ENCODE measurements at regions not wholly inside any gene's neighbourhood (a gene's known extent, or its start where the extent isn't known, plus 50 kb on each side); places are given as distances from the start of the nearest gene placed in this dataset.
"Not testable (repeated sequence)": the region's sequence is repeated elsewhere in the genome, so short reads cannot be mapped to it uniquely, and the experiment has no call there.

DNA sequence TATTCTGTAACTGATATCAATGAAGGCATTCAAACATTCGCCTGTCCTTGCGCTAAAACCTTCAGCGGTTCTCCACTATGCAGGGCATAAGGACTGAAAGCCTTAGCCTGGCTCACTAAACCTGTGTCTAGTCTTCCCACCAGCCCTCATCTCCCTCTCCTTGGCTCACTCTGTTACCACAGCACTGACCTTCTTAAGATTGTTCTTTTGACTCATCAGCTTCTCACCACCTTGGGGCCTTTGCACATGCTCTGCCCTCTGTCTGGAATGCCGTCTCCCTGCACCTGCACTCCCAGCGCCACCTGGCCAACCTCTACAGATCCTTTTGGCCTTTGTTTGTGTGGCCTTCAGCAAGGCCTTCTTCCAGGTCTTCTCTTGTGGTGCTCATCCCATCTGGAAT, 131.8 kb upstream of the IER5L start:
- H3K4me1 Mint-ChIP-seq (ENCODE audit: low read depth), result peaks cover 6% of the 10 kb centered on the region
- H3K4me3 Mint-ChIP-seq (ENCODE audit: low read depth), result no peak overlapping the region
- no peaks in the 10 kb centered on the region for H3K27me3 Mint-ChIP-seq (ENCODE audit: low read depth)
- no peak for DNase-seq (ENCODE audit: low spot score)
- intact Hi-C loops (cut with micrococcal nuclease), result no loop called here
- H3K27ac Mint-ChIP-seq, result no peak overlapping the region
- H3K36me3 Mint-ChIP-seq (ENCODE audit: low read depth), result no peaks in the 10 kb centered on the region
- H3K9me3 Mint-ChIP-seq, result no peaks in the 10 kb centered on the region

DNA sequence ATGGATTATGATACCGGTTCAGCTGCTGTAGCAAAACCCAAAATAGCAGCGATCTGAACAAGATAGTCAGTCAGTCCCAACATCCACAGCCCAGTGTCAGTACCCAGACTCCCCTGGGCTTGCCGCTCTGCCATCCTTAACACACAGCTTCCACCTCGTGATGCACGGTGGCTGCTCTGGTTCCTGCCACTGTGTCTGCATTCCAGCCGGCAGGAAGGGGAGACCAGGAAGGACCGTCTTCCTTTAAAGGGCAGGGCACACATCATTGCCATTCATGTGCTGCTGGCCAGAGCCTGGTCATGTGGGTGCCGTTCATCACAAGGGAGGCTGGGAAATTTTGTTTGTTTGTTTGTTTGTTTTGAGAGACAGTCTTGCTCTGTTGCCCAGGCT, 131.0 kb upstream of the IER5L start:
- peaks cover 6% of the 10 kb centered on the region for H3K4me1 Mint-ChIP-seq (ENCODE audit: low read depth)
- H3K27me3 Mint-ChIP-seq (ENCODE audit: low read depth), result no peaks in the 10 kb centered on the region
- H3K36me3 Mint-ChIP-seq (ENCODE audit: low read depth), result no peaks in the 10 kb centered on the region
- no peak for DNase-seq (ENCODE audit: low spot score)
- H3K4me3 Mint-ChIP-seq (ENCODE audit: low read depth), result no peak overlapping the region
- H3K27ac Mint-ChIP-seq, result no peak overlapping the region
- H3K9me3 Mint-ChIP-seq, result no peaks in the 10 kb centered on the region
- intact Hi-C loops (cut with micrococcal nuclease), result no loop called here

DNA sequence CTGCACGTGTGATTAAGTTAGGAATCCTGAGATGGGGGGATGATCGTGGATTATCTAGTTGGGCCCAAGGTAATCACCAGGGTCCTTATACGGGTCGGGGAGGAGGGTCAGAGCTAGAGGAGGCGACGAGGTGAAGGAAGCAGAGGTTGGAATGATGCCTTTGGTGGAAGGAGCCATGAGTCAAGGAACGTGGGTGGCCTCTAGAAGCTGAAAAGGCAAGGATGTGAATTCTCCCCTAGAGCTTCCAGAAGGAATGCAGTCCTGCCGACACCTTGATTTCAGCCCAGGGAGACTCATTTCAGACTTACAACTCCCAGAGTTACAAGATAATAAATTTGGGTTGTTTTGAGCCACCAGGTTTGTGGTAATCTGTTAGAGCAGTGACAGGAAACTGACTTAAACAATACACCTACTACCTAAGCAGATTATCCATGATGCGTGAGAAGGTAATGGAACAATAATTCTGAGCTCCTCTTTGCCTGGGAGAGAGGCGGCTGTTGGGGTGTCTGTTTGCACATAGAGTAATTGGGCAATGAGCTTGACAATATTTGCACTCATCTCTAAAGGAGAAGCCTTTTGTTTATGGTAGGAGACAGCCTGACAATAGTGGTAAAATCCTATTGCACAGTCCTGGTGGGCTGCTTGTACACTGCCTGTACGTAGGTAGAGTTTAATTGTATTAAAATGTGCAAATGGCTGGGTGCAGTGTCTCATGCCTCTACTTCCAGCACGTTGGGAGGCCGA, 129.3 kb upstream of the IER5L start:
- peaks cover 8% of the 10 kb centered on the region for H3K9me3 Mint-ChIP-seq
- no peak for DNase-seq (ENCODE audit: low spot score)
- no peak overlapping the region for H3K4me3 Mint-ChIP-seq (ENCODE audit: low read depth)
- no peak overlapping the region for H3K27ac Mint-ChIP-seq
- intact Hi-C loops (cut with micrococcal nuclease), result no loop called here
- H3K36me3 Mint-ChIP-seq (ENCODE audit: low read depth), result no peaks in the 10 kb centered on the region
- peaks cover 6% of the 10 kb centered on the region for H3K4me1 Mint-ChIP-seq (ENCODE audit: low read depth)
- no peaks in the 10 kb centered on the region for H3K27me3 Mint-ChIP-seq (ENCODE audit: low read depth)

DNA sequence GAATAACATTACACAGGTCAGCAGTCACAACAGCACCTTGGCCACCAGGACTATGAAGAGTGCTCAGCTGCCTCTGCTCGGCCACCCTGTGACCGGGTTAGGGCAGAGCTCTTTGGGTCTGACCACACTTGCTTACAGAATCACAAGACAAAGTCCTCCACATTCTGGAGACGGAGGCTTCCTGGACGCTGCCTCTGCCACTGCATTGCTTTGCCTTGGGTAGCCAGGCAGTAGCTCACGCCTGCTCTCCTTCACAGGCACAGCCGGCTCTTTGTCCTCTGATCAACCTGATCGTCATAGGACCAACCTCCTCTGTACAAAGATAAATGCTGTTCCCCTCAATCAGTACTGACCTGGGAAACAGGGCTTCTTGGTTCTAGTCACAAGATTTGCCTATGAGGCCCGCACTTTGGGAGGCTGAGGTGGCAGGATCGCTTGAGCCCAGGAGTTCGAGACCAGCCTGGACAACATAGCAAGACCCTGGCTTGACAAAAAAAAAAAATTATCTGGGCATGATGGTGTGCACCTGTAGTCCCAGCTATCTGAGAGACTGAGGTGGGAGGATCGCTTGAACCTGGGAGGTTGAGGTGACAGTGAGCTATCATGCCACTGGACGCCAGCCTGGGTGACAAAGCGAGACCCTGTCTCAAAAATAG, 128.4 kb upstream of the IER5L start:
- Mint-ChIP-seq H3K27me3 (ENCODE audit: low read depth) (no peaks in the 10 kb centered on the region), H3K27ac (no peak overlapping the region), H3K36me3 (ENCODE audit: low read depth) (no peaks in the 10 kb centered on the region), H3K9me3 (peaks cover 14% of the 10 kb centered on the region), H3K4me1 (ENCODE audit: low read depth) (peaks cover 6% of the 10 kb centered on the region), H3K4me3 (ENCODE audit: low read depth) (no peak overlapping the region)
- intact Hi-C loops (cut with micrococcal nuclease), result no loop called here
- DNase-seq (ENCODE audit: low spot score), result no peak

DNA sequence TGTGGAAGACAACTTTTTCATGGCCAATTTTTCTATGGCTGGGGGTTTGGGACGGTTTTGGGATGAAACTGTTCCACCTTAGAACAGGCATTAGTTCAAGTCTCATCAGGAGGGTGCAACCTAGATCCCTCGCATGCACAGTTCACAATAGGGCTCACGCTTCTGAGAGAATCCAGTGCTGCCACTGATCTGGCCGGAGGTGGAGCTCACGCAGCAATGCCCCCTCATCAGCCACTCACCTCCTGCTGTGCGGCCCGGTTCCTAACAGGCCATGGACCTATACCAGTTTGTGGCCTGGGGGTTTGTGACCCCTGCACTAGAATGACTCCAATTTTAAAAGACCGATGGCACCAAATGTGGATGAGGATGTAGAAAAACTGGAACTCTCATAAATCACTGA, 127.2 kb upstream of the IER5L start:
- intact Hi-C loops (cut with micrococcal nuclease), result no loop called here
- no peak for DNase-seq (ENCODE audit: low spot score)
- Mint-ChIP-seq H3K4me1 (ENCODE audit: low read depth) (peaks cover 9% of the 10 kb centered on the region), H3K36me3 (ENCODE audit: low read depth) (no peaks in the 10 kb centered on the region), H3K27ac (no peak overlapping the region), H3K9me3 (peaks cover 20% of the 10 kb centered on the region), H3K4me3 (ENCODE audit: low read depth) (no peak overlapping the region), H3K27me3 (ENCODE audit: low read depth) (peaks cover 4% of the 10 kb centered on the region)

DNA sequence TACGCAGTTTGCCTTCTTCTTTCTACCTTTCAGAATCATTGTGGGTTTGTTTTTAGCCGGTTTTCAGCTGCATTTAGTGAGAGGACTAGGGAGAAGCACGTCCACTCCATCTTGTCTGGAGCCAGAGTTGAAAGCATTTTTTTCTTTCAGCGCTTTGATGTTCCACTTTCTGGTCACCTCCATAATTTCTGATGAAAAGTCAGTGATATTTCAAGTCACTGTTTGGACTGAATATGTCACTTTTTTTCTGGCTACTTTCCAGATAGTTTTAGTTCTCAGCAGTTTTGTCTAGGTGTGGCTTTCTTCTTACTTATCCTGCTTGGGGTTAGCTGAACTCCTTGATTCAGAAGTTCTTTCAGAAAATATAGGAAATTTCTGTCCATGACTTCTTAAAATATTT, 123.9 kb upstream of the IER5L start:
- intact Hi-C loops (cut with micrococcal nuclease), result no loop called here
- no peaks in the 10 kb centered on the region for H3K36me3 Mint-ChIP-seq (ENCODE audit: low read depth)
- H3K4me1 Mint-ChIP-seq (ENCODE audit: low read depth), result peaks cover 3% of the 10 kb centered on the region
- no peak overlapping the region for H3K27ac Mint-ChIP-seq
- H3K9me3 Mint-ChIP-seq, result peaks cover 34% of the 10 kb centered on the region
- no peak for DNase-seq (ENCODE audit: low spot score)
- H3K27me3 Mint-ChIP-seq (ENCODE audit: low read depth), result peaks cover 17% of the 10 kb centered on the region
- no peak overlapping the region for H3K4me3 Mint-ChIP-seq (ENCODE audit: low read depth)

DNA sequence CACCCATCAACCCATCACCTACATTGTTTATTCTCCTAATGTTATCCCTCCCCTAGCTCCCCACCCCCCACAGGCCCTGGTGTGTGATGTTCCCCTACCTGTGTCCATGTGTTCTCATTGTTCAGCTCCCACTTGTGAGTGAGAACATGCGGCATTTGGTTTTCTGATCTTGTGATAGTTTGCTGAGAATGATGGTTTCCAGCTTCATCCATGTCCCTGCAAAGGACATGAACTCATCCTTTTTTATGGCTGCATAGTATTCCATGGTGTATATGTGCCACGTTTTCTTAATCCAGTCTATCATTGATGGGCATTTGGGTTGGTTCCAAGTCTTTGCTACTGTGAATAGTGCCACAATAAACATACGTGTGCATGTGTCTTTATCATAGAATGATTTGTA, 118.1 kb upstream of the IER5L start:
- DNase-seq (ENCODE audit: low spot score); H3K4me3 Mint-ChIP-seq (ENCODE audit: low read depth); intact Hi-C loops (cut with micrococcal nuclease); H3K4me1 Mint-ChIP-seq (ENCODE audit: low read depth); H3K27ac Mint-ChIP-seq; H3K36me3 Mint-ChIP-seq (ENCODE audit: low read depth): not testable (repeated sequence)
- Mint-ChIP-seq H3K9me3 (peaks cover 32% of the 10 kb centered on the region), H3K27me3 (ENCODE audit: low read depth) (peaks cover 19% of the 10 kb centered on the region)

DNA sequence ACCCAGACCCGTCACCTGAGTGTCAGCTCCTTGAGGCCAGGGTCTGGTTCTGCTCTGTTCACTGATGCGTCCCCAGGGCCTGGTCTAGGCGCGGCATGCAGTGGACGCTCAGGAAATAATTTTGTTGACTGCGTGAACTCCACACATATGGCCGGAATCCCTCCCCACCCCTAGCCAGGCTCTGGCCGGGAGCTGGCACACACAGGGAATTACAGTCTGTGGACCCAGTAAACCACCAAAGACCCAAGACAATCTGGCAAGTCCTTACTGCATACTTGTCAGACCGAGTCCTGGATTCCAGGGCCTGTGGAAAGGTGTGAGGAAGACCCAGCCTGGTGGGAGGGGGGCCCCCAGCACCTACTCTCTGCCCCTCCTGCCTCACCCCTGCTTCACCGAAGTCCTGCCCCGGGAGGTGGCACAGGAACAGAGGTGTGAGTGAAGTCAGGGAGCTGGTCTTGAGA, 113.0 kb upstream of the IER5L start:
- no peaks in the 10 kb centered on the region for H3K4me1 Mint-ChIP-seq (ENCODE audit: low read depth)
- H3K4me3 Mint-ChIP-seq (ENCODE audit: low read depth), result no peak overlapping the region
- H3K27me3 Mint-ChIP-seq (ENCODE audit: low read depth), result peaks cover 2% of the 10 kb centered on the region
- H3K27ac Mint-ChIP-seq, result no peak overlapping the region
- H3K9me3 Mint-ChIP-seq, result peaks cover 8% of the 10 kb centered on the region
- no peak for DNase-seq (ENCODE audit: low spot score)
- H3K36me3 Mint-ChIP-seq (ENCODE audit: low read depth), result no peaks in the 10 kb centered on the region
- intact Hi-C loops (cut with micrococcal nuclease), result no loop called here

DNA sequence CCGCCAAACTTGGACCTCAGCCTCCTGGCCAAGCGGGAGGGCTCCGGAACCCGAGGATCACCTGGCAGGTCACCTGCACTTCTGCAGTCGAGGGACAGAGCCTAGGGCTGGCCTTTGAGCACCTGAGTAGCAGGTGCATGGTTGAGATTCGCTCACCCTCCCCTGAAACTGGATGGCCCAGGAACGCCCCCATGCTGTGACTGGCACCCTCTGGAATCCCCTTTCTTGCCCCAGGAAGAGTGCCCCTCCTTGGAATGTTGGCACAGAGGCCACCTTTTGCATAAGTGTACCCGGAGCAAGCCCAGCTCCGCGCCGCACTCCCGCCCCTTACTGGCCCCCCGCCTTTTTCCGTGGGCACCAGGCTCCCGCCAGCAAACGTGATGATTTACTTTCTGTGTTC, 112.5 kb upstream of the IER5L start:
- peaks cover 4% of the 10 kb centered on the region for H3K9me3 Mint-ChIP-seq
- DNase-seq (ENCODE audit: low spot score), result no peak
- H3K4me1 Mint-ChIP-seq (ENCODE audit: low read depth), result no peaks in the 10 kb centered on the region
- peaks cover 2% of the 10 kb centered on the region for H3K27me3 Mint-ChIP-seq (ENCODE audit: low read depth)
- H3K4me3 Mint-ChIP-seq (ENCODE audit: low read depth), result no peak overlapping the region
- H3K27ac Mint-ChIP-seq, result no peak overlapping the region
- H3K36me3 Mint-ChIP-seq (ENCODE audit: low read depth), result no peaks in the 10 kb centered on the region
- intact Hi-C loops (cut with micrococcal nuclease), result no loop called here

DNA sequence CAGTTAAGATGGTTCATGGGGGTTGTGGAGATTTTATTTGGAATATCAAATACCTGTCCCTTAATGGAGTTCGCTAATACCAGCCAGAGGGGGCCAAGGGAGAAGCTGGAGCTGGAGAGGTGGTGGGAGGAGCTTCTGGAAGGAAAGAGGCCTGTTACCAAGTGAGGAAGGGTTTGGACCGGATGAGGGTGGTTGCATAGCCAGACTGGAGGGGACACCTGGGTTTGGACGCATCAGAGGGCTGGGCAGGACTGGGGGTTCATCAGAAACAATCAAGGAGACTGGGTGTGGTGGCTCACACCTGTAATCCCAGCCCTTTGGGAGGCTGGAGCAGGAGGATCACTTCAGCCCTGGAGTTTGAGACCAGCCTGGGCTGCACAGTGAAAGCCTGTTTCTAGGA, 111.8 kb upstream of the IER5L start:
- no peak for DNase-seq (ENCODE audit: low spot score)
- Mint-ChIP-seq H3K4me3 (ENCODE audit: low read depth) (no peak overlapping the region), H3K4me1 (ENCODE audit: low read depth) (no peaks in the 10 kb centered on the region), H3K36me3 (ENCODE audit: low read depth) (no peaks in the 10 kb centered on the region), H3K9me3 (no peaks in the 10 kb centered on the region), H3K27ac (no peak overlapping the region), H3K27me3 (ENCODE audit: low read depth) (peaks cover 2% of the 10 kb centered on the region)
- intact Hi-C loops (cut with micrococcal nuclease), result no loop called here

DNA sequence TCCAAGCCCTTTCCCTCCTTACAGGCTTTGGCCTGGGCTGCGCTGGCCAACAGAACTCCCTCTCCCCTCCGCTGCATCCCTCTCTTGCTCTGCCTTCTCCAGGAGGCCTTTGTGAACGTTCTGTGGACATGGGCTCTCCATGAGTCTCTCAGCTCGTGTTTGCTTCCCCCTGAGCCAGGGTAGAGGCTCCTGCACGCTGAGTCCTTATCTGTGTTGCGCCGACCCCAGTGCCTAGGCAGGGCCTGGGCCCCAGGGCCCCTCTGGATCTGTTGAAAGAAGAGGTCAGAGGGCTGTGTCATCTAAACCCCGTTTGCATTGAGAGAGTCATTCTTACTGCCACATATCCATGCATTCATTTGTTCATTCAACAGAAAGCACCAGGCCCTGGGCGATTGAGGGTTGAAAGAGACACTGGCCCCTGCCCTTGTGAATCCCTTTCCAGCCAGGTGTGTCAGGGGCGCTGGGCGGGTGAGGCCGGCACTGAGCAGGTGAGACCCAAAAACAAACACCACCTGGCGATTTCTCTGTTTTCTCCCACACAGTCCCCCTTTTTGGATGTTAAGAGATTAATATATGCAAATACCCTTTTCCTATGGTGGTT, 111.2 kb upstream of the IER5L start:
- no peak for DNase-seq (ENCODE audit: low spot score)
- intact Hi-C loops (cut with micrococcal nuclease), result no loop called here
- no peaks in the 10 kb centered on the region for H3K4me1 Mint-ChIP-seq (ENCODE audit: low read depth)
- H3K27ac Mint-ChIP-seq, result no peak overlapping the region
- no peak overlapping the region for H3K4me3 Mint-ChIP-seq (ENCODE audit: low read depth)
- H3K36me3 Mint-ChIP-seq (ENCODE audit: low read depth), result no peaks in the 10 kb centered on the region
- H3K9me3 Mint-ChIP-seq, result no peaks in the 10 kb centered on the region
- H3K27me3 Mint-ChIP-seq (ENCODE audit: low read depth), result no peaks in the 10 kb centered on the region

DNA sequence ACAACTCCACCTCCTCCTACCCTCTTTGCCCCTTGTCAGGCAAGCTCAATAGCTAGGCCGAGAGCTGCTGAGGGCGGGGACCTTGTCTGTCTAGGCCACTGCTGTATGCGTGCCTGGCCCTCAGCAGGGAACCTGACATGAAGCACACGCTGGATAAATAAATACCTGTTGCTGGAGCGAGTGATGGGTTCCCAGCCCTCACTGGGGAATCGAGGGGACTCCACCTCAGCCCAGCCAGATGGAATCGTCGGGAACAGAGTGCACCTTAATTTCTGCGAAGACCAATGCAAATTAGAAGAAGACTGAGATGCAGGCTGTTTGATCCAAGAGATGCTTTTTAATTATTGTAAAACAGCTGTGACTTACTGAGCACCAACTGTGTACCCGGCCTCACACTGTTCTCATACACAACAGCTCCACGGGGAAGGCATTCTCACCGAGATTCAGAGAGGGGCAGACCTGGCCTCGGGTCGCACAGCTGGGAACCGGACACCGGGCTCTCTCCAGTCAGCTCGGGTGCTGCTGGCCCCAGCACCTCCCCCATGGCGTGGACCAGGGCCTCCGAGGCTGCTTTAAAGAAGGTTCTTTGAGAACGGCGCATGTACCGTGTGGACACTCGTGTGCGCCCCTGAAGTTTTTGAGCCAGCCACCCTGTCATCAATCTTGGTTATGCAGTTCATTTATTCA, 109.7 kb upstream of the IER5L start:
- Mint-ChIP-seq H3K27me3 (ENCODE audit: low read depth) (no peaks in the 10 kb centered on the region), H3K4me3 (ENCODE audit: low read depth) (no peak overlapping the region), H3K36me3 (ENCODE audit: low read depth) (no peaks in the 10 kb centered on the region), H3K4me1 (ENCODE audit: low read depth) (no peaks in the 10 kb centered on the region), H3K27ac (no peak overlapping the region), H3K9me3 (no peaks in the 10 kb centered on the region)
- intact Hi-C loops (cut with micrococcal nuclease), result no loop called here
- DNase-seq (ENCODE audit: low spot score), result no peak

All from activated T-helper 2 cell treated with anti-CD3 and anti-CD28 coated beads, Interferon-gamma antibody, Interleukin-2, Interleukin-4, amounts not matched to agents 10 μg/mL and 5 μg/mL and 100 μg/mL, durations not matched to agents 14 hours and 24 hours and 36 hours (primary cell).